ENCODE measurements at regions not wholly inside any gene's neighbourhood (a gene's known extent, or its start where the extent isn't known, plus 50 kb on each side); places are given as distances from the start of the nearest gene placed in this dataset.

GRCh38 chr3:6125520-6125919, 735.4 kb upstream of the GRM7 start:
- no peak for DNase-seq

GRCh38 chr3:6132684-6133432, 728.1 kb upstream of the GRM7 start:
- DNase-seq, result no peak

DNA sequence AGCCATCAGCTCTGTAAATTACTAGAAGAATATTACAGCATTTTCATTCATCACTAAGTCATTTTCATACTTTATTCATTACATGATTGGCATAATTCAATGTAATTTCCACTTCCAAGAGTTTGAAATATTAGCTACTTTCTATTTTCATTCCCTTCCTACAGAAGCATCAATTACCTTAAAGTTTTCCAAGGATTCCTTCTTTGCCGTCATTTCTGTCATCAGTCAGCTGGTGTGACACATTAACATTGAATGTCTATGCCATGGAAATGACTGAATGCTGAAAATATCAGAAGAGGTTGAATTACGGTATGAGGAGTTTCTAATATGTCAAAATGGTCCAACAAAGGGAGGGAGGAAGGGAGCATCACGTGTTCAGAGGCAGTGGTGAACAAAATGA, 718.2 kb upstream of the GRM7 start:
- no peak for DNase-seq

DNA sequence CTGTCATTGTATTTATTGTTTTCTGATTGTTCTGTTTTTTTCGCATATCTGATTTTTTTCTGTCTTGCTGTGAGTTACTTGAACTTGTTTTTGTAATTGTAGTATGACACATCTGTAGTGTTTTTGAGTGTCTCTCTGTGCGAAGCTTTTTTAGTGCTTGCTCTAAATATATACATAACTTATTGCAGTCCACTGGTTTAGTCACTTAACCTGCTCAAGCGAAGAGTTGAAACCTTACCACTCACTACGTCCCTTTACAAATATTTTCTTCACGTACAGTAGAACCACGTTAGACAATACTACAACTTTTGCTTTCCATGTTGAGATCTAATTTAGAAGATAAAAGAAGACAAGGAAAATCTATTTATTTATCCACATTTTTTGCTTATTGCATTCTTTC, 713.0 kb upstream of the GRM7 start:
- no peak for DNase-seq

- no peak for DNase-seq
These were observed 705.1 kb upstream of the GRM7 start for GRCh38 chr3:6155650-6156338.

DNA sequence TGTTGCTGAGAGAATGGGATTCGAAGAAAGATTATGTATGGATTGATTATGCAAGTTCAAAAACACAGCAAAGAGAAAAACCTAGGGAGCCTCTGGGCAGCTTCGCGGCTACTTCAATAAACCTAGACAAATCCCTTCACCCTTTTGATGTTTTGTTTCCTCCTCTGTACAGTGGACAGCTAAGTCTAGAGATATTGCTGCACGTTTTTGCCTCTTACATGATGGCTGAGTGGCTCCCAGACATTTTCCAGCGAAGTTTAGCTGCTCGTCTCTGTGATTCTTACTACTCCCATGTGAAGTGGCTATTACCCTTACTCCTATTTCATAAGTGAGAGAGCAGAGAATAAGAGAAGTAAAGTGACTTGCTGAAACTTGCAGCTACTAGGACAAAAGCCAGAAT, 695.0 kb upstream of the GRM7 start:
- no peak for DNase-seq

DNA sequence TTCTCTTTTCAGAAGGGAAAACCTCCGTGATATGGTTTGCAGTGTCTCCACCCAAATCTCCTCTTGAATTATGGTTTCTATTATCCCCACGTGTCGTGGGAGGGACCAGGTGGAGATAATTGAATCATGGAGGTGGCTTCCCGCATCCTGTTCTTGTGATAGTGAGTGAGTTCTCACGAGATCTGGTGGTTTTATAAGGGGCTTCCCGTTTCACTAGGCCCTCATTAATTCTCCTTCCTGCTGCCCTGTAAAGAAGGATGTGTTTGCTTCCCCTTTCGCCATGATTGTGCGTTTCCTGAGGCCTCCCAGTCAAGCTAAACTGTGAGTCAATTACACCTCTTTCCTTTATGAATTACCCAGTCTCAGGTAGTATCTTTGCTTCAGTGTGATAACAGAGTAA, 692.7 kb upstream of the GRM7 start:
- DNase-seq, result no peak

GRCh38 chr3:6172871-6173642, 687.9 kb upstream of the GRM7 start:
- DNase-seq, result no peak

- no peak for DNase-seq
These were observed 683.5 kb upstream of the GRM7 start for GRCh38 chr3:6177417-6177816.

DNA sequence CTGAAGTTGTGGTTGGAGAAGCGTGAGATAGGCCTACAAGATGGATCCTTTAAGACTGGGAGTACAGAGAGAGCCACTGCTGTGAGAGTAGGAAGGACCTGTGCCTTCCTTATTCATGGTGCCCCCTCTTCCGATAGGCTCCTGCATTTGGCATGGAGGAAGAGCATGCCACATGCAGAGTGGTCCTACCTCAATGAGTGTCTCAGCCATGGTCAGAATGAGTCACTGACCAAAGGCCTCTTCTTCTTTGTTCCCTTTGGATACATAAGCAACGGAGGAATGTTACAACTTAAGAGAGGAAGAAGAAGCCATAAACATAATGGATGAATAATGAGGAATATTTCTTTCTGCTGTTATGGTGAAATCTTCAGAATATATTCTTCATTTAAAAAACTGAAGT, 681.2 kb upstream of the GRM7 start:
- no peak for DNase-seq

- no peak for DNase-seq
These were observed 680.7 kb upstream of the GRM7 start for GRCh38 chr3:6180171-6180570.

GRCh38 chr3:6182476-6182875, 678.4 kb upstream of the GRM7 start:
- no peak for DNase-seq

GRCh38 chr3:6182909-6183308, 678.0 kb upstream of the GRM7 start:
- DNase-seq, result no peak

DNA sequence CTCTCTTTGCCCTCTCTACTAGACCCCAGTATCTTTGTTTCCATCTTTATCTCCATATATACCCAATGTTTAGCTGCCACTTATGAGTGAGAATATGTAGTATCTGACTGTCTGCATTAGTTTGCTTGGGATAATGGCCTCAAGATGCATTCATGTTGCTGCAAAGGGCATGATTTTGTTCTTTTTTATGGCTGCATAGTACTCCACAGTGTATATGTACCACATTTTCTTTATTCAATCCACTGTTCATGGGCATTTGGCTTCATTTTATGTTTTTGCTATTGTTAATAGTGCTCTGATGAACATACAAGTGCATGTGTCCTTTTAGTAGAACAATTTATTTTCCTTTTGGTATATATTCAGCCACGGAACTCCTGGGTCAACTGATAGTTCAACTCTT, 671.5 kb upstream of the GRM7 start:
- no peak for DNase-seq

GRCh38 chr3:6204891-6205290, 656.0 kb upstream of the GRM7 start:
- DNase-seq, result no peak

DNA sequence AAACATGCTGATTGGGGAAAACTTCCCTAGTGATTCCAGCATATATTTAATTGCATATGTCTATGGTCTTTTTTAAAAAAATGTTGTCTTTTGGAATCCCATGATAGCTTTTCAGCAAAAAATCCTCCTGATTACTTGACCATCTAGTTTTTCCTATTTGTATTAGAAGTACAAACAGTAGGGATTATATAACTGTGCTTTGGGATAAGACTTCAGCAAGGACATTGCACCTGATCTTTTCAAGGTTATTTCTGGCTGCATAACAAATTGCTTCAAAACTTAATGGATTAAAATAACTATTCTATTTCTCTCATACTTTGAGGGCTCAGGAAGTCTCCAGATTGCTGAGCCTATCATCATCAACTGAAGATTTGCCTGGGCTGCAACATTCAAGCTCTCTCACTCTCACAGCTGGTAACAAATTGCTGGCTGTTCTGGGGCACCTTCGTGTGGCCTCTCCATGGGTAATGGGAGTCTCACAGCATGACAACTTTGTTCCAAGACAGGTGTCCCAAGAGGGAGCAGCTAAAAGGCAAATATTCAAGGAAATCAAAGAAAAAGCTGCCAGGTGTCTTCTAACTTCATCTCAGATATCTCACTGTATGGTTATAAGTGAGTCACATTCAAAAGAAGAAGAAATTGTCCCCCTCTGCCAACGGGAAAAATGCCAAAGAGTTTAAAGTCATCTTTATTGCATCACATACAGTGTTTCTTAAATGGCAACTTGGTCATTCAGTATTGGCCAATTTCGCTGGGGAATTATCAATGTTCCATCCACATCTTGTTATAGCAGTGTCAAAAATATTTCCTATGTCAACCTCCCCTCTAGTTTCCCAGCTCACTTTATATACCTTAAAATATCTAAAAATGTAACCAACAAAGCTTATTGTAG, 644.5 kb upstream of the GRM7 start:
- no peak for DNase-seq

- DNase-seq, result no peak
These were observed 640.5 kb upstream of the GRM7 start for GRCh38 chr3:6220447-6220846.

DNA sequence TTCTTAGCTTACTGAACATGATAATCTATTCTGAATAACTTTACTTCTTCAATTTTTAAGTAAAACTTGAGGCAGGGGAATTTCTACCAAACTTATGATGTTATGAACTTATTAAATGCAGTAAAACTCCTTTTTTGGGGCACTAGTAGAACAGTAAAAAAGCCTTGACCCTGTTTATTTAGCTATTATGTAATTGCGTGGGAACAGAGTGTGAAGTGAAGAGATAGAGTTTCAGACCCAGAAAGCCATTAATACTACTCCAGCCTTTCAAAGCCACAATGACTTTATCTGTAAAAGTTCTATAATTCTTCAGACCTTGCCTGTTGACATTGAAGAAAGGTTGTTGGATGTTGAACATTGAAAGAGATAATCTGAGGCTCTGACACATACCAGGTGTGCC, 638.8 kb upstream of the GRM7 start:
- DNase-seq, result no peak

- DNase-seq, result no peak
These were observed 637.3 kb upstream of the GRM7 start for GRCh38 chr3:6223572-6223971.

DNA sequence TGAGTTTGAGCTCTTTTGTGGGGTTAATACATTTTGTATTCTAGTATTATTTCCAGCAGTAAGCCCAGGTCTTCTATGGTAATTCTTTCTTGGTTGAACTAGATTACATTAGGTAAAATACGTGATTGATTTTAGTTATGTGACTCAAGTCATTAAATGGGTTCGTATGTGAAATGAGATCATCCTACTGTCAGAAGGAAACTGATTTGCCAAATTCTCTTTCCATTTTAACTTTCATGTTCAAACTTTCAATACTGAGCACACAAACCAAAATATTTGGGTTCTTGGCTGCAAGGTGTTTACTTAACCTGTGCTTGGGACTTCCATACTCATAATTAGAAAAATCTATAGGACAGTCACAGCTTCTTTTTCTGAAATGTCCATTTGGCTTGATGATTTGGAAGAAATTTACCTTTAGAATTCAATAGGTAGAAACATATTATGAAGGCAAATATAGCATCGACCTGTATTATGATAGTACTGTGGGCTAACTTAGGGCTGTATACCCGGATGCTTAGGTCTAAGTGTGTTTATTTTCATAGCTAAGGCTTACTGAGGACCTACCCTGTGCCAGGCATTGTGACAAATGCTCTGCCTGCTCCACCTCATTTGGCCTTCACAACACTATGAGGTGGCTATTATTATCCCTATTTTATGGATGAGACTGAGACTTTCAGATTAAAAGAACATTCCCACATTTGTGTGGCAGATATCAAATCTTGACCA, 631.8 kb upstream of the GRM7 start:
- no peak for DNase-seq

GRCh38 chr3:6229778-6230410, 631.0 kb upstream of the GRM7 start:
- no peak for DNase-seq

GRCh38 chr3:6242104-6242503, 618.8 kb upstream of the GRM7 start:
- DNase-seq, result no peak
